T-cell (primary cell): ENCODE measurements at regions not wholly inside any gene's neighbourhood (a gene's known extent, or its start where the extent isn't known, plus 50 kb on each side); places are given as distances from the start of the nearest gene placed in this dataset.

Experiments used
- ATAC-seq, 4 experiments: fragments of 200-7000 bp in 3 of 4; fragments of 150-1000 bp in 1 of 4; cut with Tn5 transposase; replicated peaks in 1 of 4; 1 replicate in 3 of 4; 2 replicates in 1 of 4; pipeline ENCODE4 v1.10.0; 2021; ENCODE audit warnings: moderate library complexity in 3 of 4, mild to moderate bottlenecking in 2 of 4, moderate number of reproducible peaks in 1 of 4
- CTCF ChIA-PET, 2 donors: fragments of 300-600 bp; sonication (Branson Sonifier 250); formaldehyde crosslinking; loops; one replicate each; lab custom pipeline; 2022; ENCODE audit warnings: antibody characterized with exemption in 2 of 2; lab: Charles Lee
- POLR2A ChIA-PET, 2 donors: fragments of 300-600 bp; sonication (Branson Sonifier 250); formaldehyde crosslinking; loops; one replicate each; lab custom pipeline; 2022; ENCODE audit warnings: antibody characterized with exemption in 2 of 2; lab: Charles Lee
- DNase-seq, 35 experiments: peaks; one replicate each; pipeline versions ENCODE4 v3.0.0 to v3.0.0-alpha.2; 2013 to 2023
- H3K27ac ChIP-seq: one replicate; pipeline ENCODE4 v1.5.1; 2013; ENCODE audit warnings: low read length
- H3K27me3 ChIP-seq, 2 experiments: replicated peaks in 1 of 2; 1 replicate in 1 of 2; 2 replicates in 1 of 2; pipeline versions ENCODE4 v1.6.1 to v1.7.0; 2013; ENCODE audit warnings: low read length in 1 of 2, mixed read lengths in 1 of 2; ENCODE audit not compliant: control insufficient read depth in 2 of 2, insufficient read depth in 2 of 2; ENCODE audit errors: extremely low read depth in 1 of 2
- H3K36me3 ChIP-seq, 2 donors: 1 replicate in 1 of 2; 2 replicates in 1 of 2; pipeline versions ENCODE4 v1.6.1 to v1.7.0; 2013; ENCODE audit warnings: low read length in 1 of 2; ENCODE audit not compliant: control insufficient read depth in 2 of 2, insufficient read depth in 1 of 2; ENCODE audit errors: extremely low read depth in 1 of 2
- H3K4me1 ChIP-seq, 2 experiments: 1 replicate in 1 of 2; 2 replicates in 1 of 2; pipeline versions ENCODE4 v1.6.1 to v1.7.0; 2013; ENCODE audit warnings: low read length in 2 of 2, mixed read lengths in 1 of 2; ENCODE audit not compliant: insufficient read depth in 2 of 2, control insufficient read depth in 1 of 2; ENCODE audit errors: extremely low read depth in 1 of 2
- H3K4me3 ChIP-seq, 2 donors: 1 replicate in 1 of 2; 2 replicates in 1 of 2; pipeline versions ENCODE4 v1.5.1 to v1.7.0; 2013; ENCODE audit warnings: mild to moderate bottlenecking in 2 of 2, low read length in 1 of 2, moderate library complexity in 1 of 2; ENCODE audit not compliant: control insufficient read depth in 1 of 2; ENCODE audit errors: extremely low read depth in 1 of 2
- H3K9me3 ChIP-seq: 2 replicates; pipeline ENCODE4 v1.7.0; 2013
- H3K27ac Mint-ChIP-seq, 2 donors: one replicate each; pipeline ENCODE4 v1.8.0; 2020 to 2021; ENCODE audit warnings: mild to moderate bottlenecking in 2 of 2, mixed read lengths in 2 of 2
- H3K27me3 Mint-ChIP-seq, 2 donors: one replicate each; pipeline ENCODE4 v1.8.0; 2021 to 2022; ENCODE audit warnings: mixed read lengths in 2 of 2
- H3K36me3 Mint-ChIP-seq: one replicate; pipeline ENCODE4 v1.8.0; 2021; ENCODE audit warnings: mixed read lengths
- H3K4me1 Mint-ChIP-seq, 3 donors: one replicate each; pipeline ENCODE4 v1.8.0; 2020 to 2022; ENCODE audit warnings: mixed read lengths in 3 of 3, mild to moderate bottlenecking in 1 of 3
- H3K4me3 Mint-ChIP-seq, 3 donors: one replicate each; pipeline ENCODE4 v1.8.0; 2020 to 2022; ENCODE audit warnings: mild to moderate bottlenecking in 3 of 3, mixed read lengths in 3 of 3, moderate library complexity in 3 of 3
- H3K9me3 Mint-ChIP-seq, 3 donors: one replicate each; pipeline ENCODE4 v1.8.0; 2020 to 2022; ENCODE audit warnings: mixed read lengths in 3 of 3
- WGBS: methylation state at CpG from one replicate; pipeline ENCODE4 v1.1.5; 2013; ENCODE audit warnings: missing lambda C conversion rate; ENCODE audit not compliant: insufficient coverage; 5-methylcytosine and 5-hydroxymethylcytosine counted together

GRCh38 chr4:27662426-27662825, 801.8 kb downstream of the STIM2 start:
- no peak for ATAC-seq
- CTCF ChIA-PET = no interaction called here

GRCh38 chr4:27666943-27667342, 806.3 kb downstream of the STIM2 start:
- no peaks in the 10 kb centered on the region for H3K4me1 Mint-ChIP-seq
- H3K27me3 ChIP-seq = no peaks in the 10 kb centered on the region
- peaks cover 6 to 9% (median 6%) of the 10 kb centered on the region in 3 donors for H3K9me3 Mint-ChIP-seq
- POLR2A ChIA-PET = no interaction called here
- H3K4me3 Mint-ChIP-seq = no peak overlapping the region
- H3K4me3 ChIP-seq = no peak overlapping the region
- CTCF ChIA-PET = no interaction called here
- H3K27ac Mint-ChIP-seq = no peak overlapping the region
- no peaks in the 10 kb centered on the region for H3K4me1 ChIP-seq
- H3K36me3 Mint-ChIP-seq = no peaks in the 10 kb centered on the region
- ATAC-seq (no peak), DNase-seq (no peak)
- no peaks in the 10 kb centered on the region for H3K27me3 Mint-ChIP-seq
- no peaks in the 10 kb centered on the region for H3K36me3 ChIP-seq
- no CpG with 5 or more reads among the region's 3 CpGs for WGBS
- H3K9me3 ChIP-seq = no peaks in the 10 kb centered on the region
- no peak overlapping the region for H3K27ac ChIP-seq

More at GRCh38 chr4:27662426-27662825, 801.8 kb downstream of the STIM2 start:
- POLR2A ChIA-PET = no interaction called here
- Histone ChIP-seq H3K4me3 (no peak overlapping the region), H3K9me3 (no peaks in the 10 kb centered on the region), H3K4me1 (no peaks in the 10 kb centered on the region), H3K36me3 (no peaks in the 10 kb centered on the region), H3K27ac (no peak overlapping the region), H3K27me3 (no peaks in the 10 kb centered on the region)
- WGBS = 30% methylated on average over 1 of the region's 3 CpGs
- Mint-ChIP-seq H3K27me3 (no peaks in the 10 kb centered on the region), H3K4me1 (no peaks in the 10 kb centered on the region), H3K36me3 (no peaks in the 10 kb centered on the region), H3K9me3 (peaks cover 0 to 6% (median 3%) of the 10 kb centered on the region in 3 donors), H3K4me3 (no peak overlapping the region), H3K27ac (no peak overlapping the region)
- DNase-seq = no peak

GRCh38 chr4:27668001-27668400, 807.4 kb downstream of the STIM2 start:
- whole genome bisulfite sequencing = no CpG with 5 or more reads among the region's 3 CpGs
- H3K36me3 ChIP-seq = no peaks in the 10 kb centered on the region
- CTCF ChIA-PET = no interaction called here
- no peaks in the 10 kb centered on the region for H3K27me3 Mint-ChIP-seq
- no peak overlapping the region for H3K27ac Mint-ChIP-seq
- no peaks in the 10 kb centered on the region for H3K27me3 ChIP-seq
- no peak overlapping the region for H3K27ac ChIP-seq
- ATAC-seq (no peak), DNase-seq (no peak)
- no peaks in the 10 kb centered on the region for H3K9me3 ChIP-seq
- H3K4me3 ChIP-seq = no peak overlapping the region
- H3K4me3 Mint-ChIP-seq = no peak overlapping the region
- no peaks in the 10 kb centered on the region for H3K4me1 ChIP-seq
- POLR2A ChIA-PET = no interaction called here
- H3K36me3 Mint-ChIP-seq = no peaks in the 10 kb centered on the region
- H3K9me3 Mint-ChIP-seq = peaks cover 6 to 9% (median 6%) of the 10 kb centered on the region in 3 donors
- H3K4me1 Mint-ChIP-seq = no peaks in the 10 kb centered on the region

GRCh38 chr4:27678027-27678426, 817.4 kb downstream of the STIM2 start:
- no peaks in the 10 kb centered on the region for H3K9me3 ChIP-seq
- H3K27ac ChIP-seq = no peak overlapping the region
- H3K36me3 ChIP-seq = no peaks in the 10 kb centered on the region
- Mint-ChIP-seq H3K27me3 (no peaks in the 10 kb centered on the region), H3K27ac (no peak overlapping the region), H3K4me3 (no peak overlapping the region), H3K36me3 (no peaks in the 10 kb centered on the region), H3K4me1 (no peaks in the 10 kb centered on the region), H3K9me3 (peaks cover 0 to 8% (median 0%) of the 10 kb centered on the region in 3 donors)
- H3K4me3 ChIP-seq = no peak overlapping the region
- no peaks in the 10 kb centered on the region for H3K27me3 ChIP-seq
- WGBS = no CpG with 5 or more reads among the region's 1 CpG
- DNase-seq = no peak
- ATAC-seq = no peak
- H3K4me1 ChIP-seq = no peaks in the 10 kb centered on the region
- CTCF ChIA-PET = no interaction called here
- POLR2A ChIA-PET = no interaction called here

- CTCF ChIA-PET = no interaction called here
- Mint-ChIP-seq H3K27me3 (no peaks in the 10 kb centered on the region), H3K9me3 (peaks cover 0 to 18% (median 12%) of the 10 kb centered on the region in 3 donors), H3K36me3 (no peaks in the 10 kb centered on the region), H3K4me3 (no peak overlapping the region), H3K27ac (no peak overlapping the region), H3K4me1 (no peaks in the 10 kb centered on the region)
- Histone ChIP-seq H3K36me3 (no peaks in the 10 kb centered on the region), H3K4me1 (no peaks in the 10 kb centered on the region), H3K9me3 (no peaks in the 10 kb centered on the region), H3K27me3 (no peaks in the 10 kb centered on the region), H3K4me3 (no peak overlapping the region), H3K27ac (no peak overlapping the region)
- no peak for DNase-seq
- WGBS = 15% methylated on average over 3 of the region's 8 CpGs
- no peak for ATAC-seq
- POLR2A ChIA-PET = interaction anchor here in 1 of 2 donors (0.7 kb wide), 1 partner anchor 51 kb away, joined by 3 read pairs; no protein-coding TSS in a partner anchor
Observed at GRCh38 chr4:27684610-27685011, 824.0 kb downstream of the STIM2 start.

- ATAC-seq (no peak), DNase-seq (no peak)
- CTCF ChIA-PET = no interaction called here
- H3K4me1 Mint-ChIP-seq = no peaks in the 10 kb centered on the region
- H3K9me3 ChIP-seq = no peaks in the 10 kb centered on the region
- POLR2A ChIA-PET = interaction anchor here in 1 of 2 donors (0.7 kb wide), 1 partner anchor 52 kb away, joined by 3 read pairs; no protein-coding TSS in a partner anchor
- H3K4me3 Mint-ChIP-seq = no peak overlapping the region
- H3K27ac ChIP-seq = no peak overlapping the region
- no peak overlapping the region for H3K4me3 ChIP-seq
- 60% methylated on average over 1 of the region's 1 CpG for WGBS
- no peak overlapping the region for H3K27ac Mint-ChIP-seq
- no peaks in the 10 kb centered on the region for H3K36me3 ChIP-seq
- H3K4me1 ChIP-seq = no peaks in the 10 kb centered on the region
- H3K27me3 ChIP-seq = no peaks in the 10 kb centered on the region
- H3K36me3 Mint-ChIP-seq = no peaks in the 10 kb centered on the region
- H3K27me3 Mint-ChIP-seq = no peaks in the 10 kb centered on the region
- peaks cover 0 to 15% (median 14%) of the 10 kb centered on the region in 3 donors for H3K9me3 Mint-ChIP-seq
Observed at GRCh38 chr4:27685091-27685490, 824.5 kb downstream of the STIM2 start.

- Histone ChIP-seq H3K36me3 (no peaks in the 10 kb centered on the region), H3K27me3 (no peaks in the 10 kb centered on the region), H3K9me3 (no peaks in the 10 kb centered on the region), H3K4me3 (no peak overlapping the region), H3K4me1 (no peaks in the 10 kb centered on the region), H3K27ac (no peak overlapping the region)
- ChIA-PET POLR2A (no interaction called here), CTCF (no interaction called here)
- no peaks in the 10 kb centered on the region for H3K36me3 Mint-ChIP-seq
- peaks cover 0 to 15% (median 12%) of the 10 kb centered on the region in 3 donors for H3K9me3 Mint-ChIP-seq
- ATAC-seq = no peak
- no peak for DNase-seq
- H3K27me3 Mint-ChIP-seq = no peaks in the 10 kb centered on the region
- no peaks in the 10 kb centered on the region for H3K4me1 Mint-ChIP-seq
- no peak overlapping the region for H3K27ac Mint-ChIP-seq
- no peak overlapping the region for H3K4me3 Mint-ChIP-seq
Observed at GRCh38 chr4:27685947-27686346, 825.3 kb downstream of the STIM2 start.
